GM13977 (cell line): ENCODE measurements at regions not wholly inside any gene's neighbourhood (a gene's known extent, or its start where the extent isn't known, plus 50 kb on each side); places are given as distances from the start of the nearest gene placed in this dataset.
"Not testable (repeated sequence)": the region's sequence is repeated elsewhere in the genome, so short reads cannot be mapped to it uniquely, and the experiment has no call there.

Experiments used
- DNase-seq: peaks from one replicate; pipeline ENCODE4 v3.0.0; 2012; ENCODE audit warnings: low spot score
- in situ Hi-C: fragments of 300-500 bp; cut with MboI; formaldehyde crosslinking; loops from one replicate; pipeline ENCODE4 v1.12.0; 2022; ENCODE audit warnings: low sequenced_read_pairs, low pct_unique_long_range_greater_than_20kb, mixed read lengths, inconsistent platforms; ENCODE audit not compliant: unreplicated experiment

GRCh38 chr11:71709541-71709940 is 123.5 kb upstream of the DEFB108B start:
- in situ Hi-C loops, DNase-seq: not testable (repeated sequence)

GRCh38 chr11:71710171-71710671 is 122.8 kb upstream of the DEFB108B start:
- DNase-seq, in situ Hi-C loops: not testable (repeated sequence)

DNA sequence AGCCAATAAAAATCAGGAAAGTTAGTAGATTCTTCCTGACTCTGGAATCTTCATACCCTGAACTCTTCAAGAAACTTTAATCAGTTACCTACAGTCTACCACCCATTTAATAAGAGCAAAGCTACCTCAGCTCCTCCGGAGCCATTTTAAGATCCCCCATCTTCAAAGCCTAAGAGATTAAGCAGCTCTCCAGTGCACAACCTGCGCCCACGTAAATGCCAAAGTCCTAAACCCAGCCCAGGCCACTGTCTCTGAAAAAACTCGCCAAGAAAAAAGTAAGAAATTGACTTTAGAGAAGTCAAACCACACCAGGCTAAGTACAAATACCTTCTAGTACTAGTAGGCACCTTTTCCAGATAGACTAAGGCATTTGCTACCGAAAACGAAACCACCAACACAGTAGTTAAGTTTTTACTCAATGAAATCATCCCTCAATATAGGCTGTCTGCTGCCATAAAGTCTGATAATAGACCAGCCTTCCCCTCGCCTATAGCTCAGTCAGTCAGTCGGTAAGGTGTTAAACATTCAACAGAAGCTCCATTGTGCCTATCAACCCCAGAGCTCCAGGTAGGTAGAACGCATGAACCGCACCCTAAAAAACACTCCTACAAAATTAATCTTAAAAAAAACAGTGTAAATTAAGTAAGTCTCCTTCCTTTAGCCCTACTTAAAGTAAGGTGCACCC is 122.2 kb upstream of the DEFB108B start:
- in situ Hi-C loops, DNase-seq: not testable (repeated sequence)

DNA sequence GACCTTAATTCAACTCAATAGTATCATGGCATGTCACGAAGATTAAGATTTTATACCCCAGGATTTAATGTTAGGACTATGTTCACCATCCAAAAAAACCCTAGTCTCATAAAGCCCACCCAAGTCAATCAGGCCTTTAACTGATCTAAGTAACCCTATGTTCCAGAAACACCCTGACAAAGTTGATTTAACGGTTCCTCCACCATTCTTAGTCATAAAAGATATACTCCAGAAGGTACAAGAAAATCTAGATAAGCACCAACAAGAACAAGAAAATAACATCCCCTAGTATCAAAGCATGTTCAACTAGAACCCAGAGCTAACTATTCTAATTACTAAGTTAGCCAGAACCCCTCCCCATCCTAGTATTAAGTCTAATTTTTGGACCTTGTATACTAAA is 120.7 kb upstream of the DEFB108B start:
- in situ Hi-C loops, DNase-seq: not testable (repeated sequence)

- DNase-seq, in situ Hi-C loops: not testable (repeated sequence)
Measured at GRCh38 chr11:71712846-71713245, 120.2 kb upstream of the DEFB108B start.

- in situ Hi-C loops, DNase-seq: not testable (repeated sequence)
Measured at GRCh38 chr11:71714510-71714909, 118.5 kb upstream of the DEFB108B start.

- DNase-seq, in situ Hi-C loops: not testable (repeated sequence)
Measured at GRCh38 chr11:71721840-71722239, 111.2 kb upstream of the DEFB108B start.

DNA sequence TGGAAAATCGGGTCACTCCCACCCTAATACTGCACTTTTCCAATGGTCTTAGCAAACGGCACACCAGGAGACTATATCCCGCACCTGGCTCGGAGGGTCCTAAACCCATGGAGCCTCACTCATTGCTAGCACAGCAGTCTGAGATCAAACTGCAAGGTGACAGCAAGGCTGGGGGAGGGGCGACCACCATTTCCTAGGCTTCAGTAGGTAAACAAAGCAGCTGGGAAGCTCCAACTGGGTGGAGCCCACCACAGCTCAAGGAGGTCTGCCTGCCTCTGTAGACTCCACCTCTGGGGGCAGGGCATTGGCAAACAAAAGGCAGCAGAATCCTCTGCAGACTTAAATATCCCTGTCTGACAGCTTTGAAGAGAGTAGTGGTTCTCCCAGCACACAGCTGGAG is 109.0 kb upstream of the DEFB108B start:
- DNase-seq, in situ Hi-C loops: not testable (repeated sequence)

DNA sequence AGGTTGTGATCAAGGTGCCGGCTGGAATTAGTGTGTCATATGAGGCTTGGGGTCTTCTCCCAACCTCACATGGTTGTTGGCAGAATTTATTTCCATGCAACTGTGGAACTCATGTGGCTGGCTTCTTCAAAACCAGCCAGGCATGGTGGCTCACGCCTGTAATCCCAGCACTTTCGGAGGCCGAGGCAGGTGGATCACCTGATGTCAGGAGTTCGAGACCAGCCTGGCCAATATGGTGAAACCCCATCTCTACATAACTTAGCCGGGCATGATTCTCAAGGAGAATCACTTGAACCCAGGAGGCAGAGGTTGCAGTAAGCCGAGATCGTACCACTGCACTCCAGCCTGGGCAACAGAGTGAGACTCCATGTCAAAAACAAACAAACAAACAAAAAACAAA is 102.3 kb upstream of the DEFB108B start:
- in situ Hi-C loops, result not testable (repeated sequence)

GRCh38 chr11:71734368-71734767 is 98.6 kb upstream of the DEFB108B start:
- in situ Hi-C loops, DNase-seq: not testable (repeated sequence)

More for the DNA sequence above, 102.3 kb upstream of the DEFB108B start:
- DNase-seq, result not testable (repeated sequence)

- in situ Hi-C loops, DNase-seq: not testable (repeated sequence)
Measured at GRCh38 chr11:71738317-71738716, 94.7 kb upstream of the DEFB108B start.

- in situ Hi-C loops, DNase-seq: not testable (repeated sequence)
Measured at GRCh38 chr11:71743385-71743784, 89.6 kb upstream of the DEFB108B start.

DNA sequence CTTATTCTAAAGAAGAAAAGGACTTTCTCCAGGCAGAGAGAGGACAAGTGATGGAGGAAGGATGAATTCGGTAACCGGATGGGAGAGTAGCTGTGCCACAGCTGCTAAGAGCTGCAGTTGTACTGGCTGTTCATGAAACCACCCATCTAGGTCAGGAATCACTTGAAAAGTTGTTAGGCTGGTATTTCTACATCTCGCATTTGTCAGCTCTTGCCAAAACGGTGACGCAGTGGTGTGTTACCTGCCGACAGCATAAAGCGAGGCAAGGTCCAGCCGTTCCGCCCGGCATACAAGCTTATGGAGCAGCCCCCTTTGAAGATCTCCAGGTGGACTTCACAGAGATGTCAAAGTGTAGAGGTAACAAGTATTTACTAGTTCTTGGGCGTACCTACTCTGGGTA is 87.3 kb upstream of the DEFB108B start:
- DNase-seq, in situ Hi-C loops: not testable (repeated sequence)

- in situ Hi-C loops, DNase-seq: not testable (repeated sequence)
Measured at GRCh38 chr11:71746263-71746662, 86.7 kb upstream of the DEFB108B start.

GRCh38 chr11:71748965-71749620 is 83.9 kb upstream of the DEFB108B start:
- DNase-seq, in situ Hi-C loops: not testable (repeated sequence)

GRCh38 chr11:71750908-71751307 is 82.1 kb upstream of the DEFB108B start:
- DNase-seq, in situ Hi-C loops: not testable (repeated sequence)

DNA sequence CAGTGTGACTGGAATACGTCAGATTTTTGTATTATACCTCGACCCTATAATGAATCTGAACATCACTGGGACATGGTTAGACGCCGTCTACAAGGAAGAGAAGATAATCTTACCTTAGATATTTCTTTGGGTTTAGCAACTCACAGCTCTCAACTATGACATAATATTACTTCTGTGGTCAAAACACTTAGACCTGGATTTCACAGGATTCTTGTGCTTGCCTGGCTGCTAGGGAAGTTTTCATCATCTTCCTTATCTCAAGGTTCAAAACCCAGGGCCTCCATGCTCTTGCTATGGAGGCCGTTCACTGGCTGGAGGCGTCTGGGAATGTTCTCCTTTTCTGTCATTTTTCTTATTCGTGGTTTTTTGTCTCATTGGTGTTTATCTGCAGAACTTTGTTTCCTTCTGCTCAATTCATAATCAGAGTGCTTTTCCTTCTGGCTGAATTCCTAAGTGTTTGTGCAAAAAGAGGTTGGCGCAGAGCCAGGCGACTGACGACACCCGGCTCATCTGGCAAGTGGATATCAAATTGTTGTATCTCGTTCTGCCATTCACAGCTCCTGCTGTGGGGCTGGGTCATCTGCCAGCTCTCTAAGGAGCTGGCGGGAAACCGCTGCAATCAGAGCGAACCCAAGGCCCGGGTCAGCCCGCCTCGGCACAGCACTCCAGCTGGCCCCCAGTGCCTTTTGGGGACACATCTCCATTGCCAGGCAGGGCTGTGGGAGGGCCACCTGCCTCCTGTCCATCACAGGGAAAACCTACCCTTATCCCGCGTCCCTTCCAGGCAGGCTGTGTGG is 68.1 kb upstream of the DEFB108B start:
- DNase-seq, in situ Hi-C loops: not testable (repeated sequence)

- DNase-seq, in situ Hi-C loops: not testable (repeated sequence)
Measured at GRCh38 chr11:71767016-71767415, 66.0 kb upstream of the DEFB108B start.
